ENCODE measurements at regions not wholly inside any gene's neighbourhood (a gene's known extent, or its start where the extent isn't known, plus 50 kb on each side); places are given as distances from the start of the nearest gene placed in this dataset.

DNA sequence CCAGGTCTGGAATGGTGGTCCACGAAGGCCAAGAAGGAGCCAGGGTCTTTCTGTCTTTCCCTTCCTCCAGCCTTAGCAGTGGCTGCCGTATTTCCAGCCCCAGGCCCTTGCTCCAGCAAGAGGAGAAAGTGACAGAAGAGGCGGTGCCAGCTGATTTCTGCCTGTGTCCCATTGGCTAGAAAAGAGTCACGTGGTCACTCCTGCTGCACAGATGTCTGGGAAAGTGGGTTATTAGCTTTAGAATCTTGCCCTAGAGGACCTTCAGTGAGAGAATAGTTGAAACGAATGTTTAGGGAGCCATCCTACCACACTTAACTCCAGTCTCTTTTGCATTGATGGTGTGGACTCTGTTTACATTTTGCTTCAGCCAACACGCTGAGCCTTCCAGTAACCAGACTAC is 99.3 kb upstream of the BCOR start:
- H3K4me3 ChIP-seq (ENCODE audit: low read depth, low read length) = no peak overlapping the region
- H3K4me1 ChIP-seq (ENCODE audit: control insufficient read depth, insufficient read depth, low read length, poor library complexity, severe bottlenecking) = peaks cover 9% of the 10 kb centered on the region
- no peaks in the 10 kb centered on the region for H3K9me3 Mint-ChIP-seq
- H3K27me3 Mint-ChIP-seq = no peaks in the 10 kb centered on the region
- H3K27ac Mint-ChIP-seq = no peak overlapping the region
- ATAC-seq (ENCODE audit: low read depth in 2 of 2) (no peak), DNase-seq (no peak)
- no peaks in the 10 kb centered on the region for H3K9me3 ChIP-seq (ENCODE audit: control insufficient read depth in 2 of 2, low read length in 2 of 2)
- H3K27ac ChIP-seq (ENCODE audit: insufficient read depth, low read length, poor library complexity, severe bottlenecking) = no peak overlapping the region
- no peak overlapping the region for H3K4me3 Mint-ChIP-seq
- H3K36me3 Mint-ChIP-seq = no peaks in the 10 kb centered on the region
- H3K36me3 ChIP-seq (ENCODE audit: control insufficient read depth, insufficient read depth, low read length) = no peaks in the 10 kb centered on the region
- no peaks in the 10 kb centered on the region for H3K27me3 ChIP-seq (ENCODE audit: control insufficient read depth, insufficient read depth, low read length)
- peaks cover 0 to 10% (median 4%) of the 10 kb centered on the region in 4 donors for H3K4me1 Mint-ChIP-seq

DNA sequence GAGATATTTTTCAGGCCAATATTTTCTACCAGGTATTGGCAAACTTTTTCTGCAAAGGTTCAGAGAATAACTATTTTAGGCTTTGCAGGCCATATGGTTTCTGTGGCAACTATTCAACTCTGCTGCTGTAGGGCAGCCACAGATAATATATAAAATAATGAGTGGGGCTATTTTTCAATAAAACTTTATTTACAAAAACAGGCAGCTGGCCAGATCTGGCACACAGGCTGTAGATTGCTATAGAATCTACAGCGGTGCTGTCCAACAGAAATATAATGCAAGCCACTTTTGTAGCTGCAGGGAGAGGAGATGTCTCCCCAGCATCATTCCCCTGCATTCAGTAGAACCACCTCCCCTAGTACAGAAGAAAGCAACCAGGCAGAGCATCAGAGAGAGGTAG is 97.6 kb upstream of the BCOR start:
- H3K27ac ChIP-seq (ENCODE audit: insufficient read depth, low read length, poor library complexity, severe bottlenecking) = no peak overlapping the region
- Mint-ChIP-seq H3K36me3 (no peaks in the 10 kb centered on the region), H3K27ac (no peak overlapping the region), H3K4me3 (no peak overlapping the region), H3K4me1 (no peaks in the 10 kb centered on the region), H3K9me3 (no peaks in the 10 kb centered on the region), H3K27me3 (no peaks in the 10 kb centered on the region)
- ATAC-seq (ENCODE audit: low read depth in 2 of 2) = no peak
- no peak overlapping the region for H3K4me3 ChIP-seq (ENCODE audit: low read depth, low read length)
- no peaks in the 10 kb centered on the region for H3K27me3 ChIP-seq (ENCODE audit: control insufficient read depth, insufficient read depth, low read length)
- no peak for DNase-seq
- no peaks in the 10 kb centered on the region for H3K36me3 ChIP-seq (ENCODE audit: control insufficient read depth, insufficient read depth, low read length)
- no peaks in the 10 kb centered on the region for H3K4me1 ChIP-seq (ENCODE audit: control insufficient read depth, insufficient read depth, low read length, poor library complexity, severe bottlenecking)
- no peaks in the 10 kb centered on the region for H3K9me3 ChIP-seq (ENCODE audit: control insufficient read depth in 2 of 2, low read length in 2 of 2)

DNA sequence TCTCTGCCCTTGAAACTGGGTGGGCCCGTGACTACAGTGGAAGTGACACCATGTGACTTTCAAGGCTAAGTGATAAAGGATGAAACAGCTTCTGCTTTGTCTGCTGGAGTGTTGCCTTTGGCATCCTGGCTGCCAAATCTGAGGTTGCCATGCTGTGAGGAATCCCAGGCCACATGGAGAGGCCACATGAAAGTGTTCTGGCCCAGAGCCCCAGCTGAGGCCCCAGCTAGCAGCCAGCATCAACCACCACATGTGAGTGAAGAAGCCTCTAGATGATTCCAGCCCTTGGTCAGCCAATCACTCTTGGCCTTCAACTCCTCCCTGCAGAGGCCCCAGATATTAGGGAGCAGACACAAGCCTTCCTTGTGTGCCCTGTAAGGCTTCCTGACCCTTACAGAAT is 94.4 kb upstream of the BCOR start:
- Mint-ChIP-seq H3K9me3 (peaks cover 0 to 2% (median 0%) of the 10 kb centered on the region in 7 donors), H3K27me3 (no peaks in the 10 kb centered on the region), H3K36me3 (no peaks in the 10 kb centered on the region), H3K4me3 (no peak overlapping the region), H3K27ac (no peak overlapping the region), H3K4me1 (peaks cover 0 to 7% (median 1%) of the 10 kb centered on the region in 4 donors)
- Histone ChIP-seq H3K4me1 (ENCODE audit: control insufficient read depth, insufficient read depth, low read length, poor library complexity, severe bottlenecking) (no peaks in the 10 kb centered on the region), H3K4me3 (ENCODE audit: low read depth, low read length) (no peak overlapping the region), H3K9me3 (ENCODE audit: control insufficient read depth in 2 of 2, low read length in 2 of 2) (no peaks in the 10 kb centered on the region), H3K27ac (ENCODE audit: insufficient read depth, low read length, poor library complexity, severe bottlenecking) (no peak overlapping the region), H3K27me3 (ENCODE audit: control insufficient read depth, insufficient read depth, low read length) (no peaks in the 10 kb centered on the region), H3K36me3 (ENCODE audit: control insufficient read depth, insufficient read depth, low read length) (no peaks in the 10 kb centered on the region)
- no peak for DNase-seq
- no peak for ATAC-seq (ENCODE audit: low read depth in 2 of 2)

DNA sequence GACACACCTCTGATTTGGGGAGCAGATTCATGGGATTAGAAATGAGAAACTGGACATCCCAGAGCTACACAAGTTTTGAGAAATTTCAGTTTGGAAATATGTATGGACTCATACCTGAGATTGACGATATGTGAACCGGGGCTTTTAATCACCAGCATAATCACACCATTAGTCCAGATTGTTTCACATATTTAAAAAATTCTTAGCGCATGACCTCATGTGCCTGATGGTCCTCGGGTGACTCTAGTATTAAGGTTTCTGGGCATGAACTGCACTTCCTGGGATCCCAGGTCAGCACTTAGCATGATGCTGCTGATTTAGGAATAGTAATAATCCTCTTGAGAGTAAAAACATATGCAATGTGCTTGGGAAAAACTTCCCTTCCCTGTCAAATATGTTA is 91.9 kb upstream of the BCOR start:
- no peak overlapping the region for H3K27ac Mint-ChIP-seq
- no peak for DNase-seq

DNA sequence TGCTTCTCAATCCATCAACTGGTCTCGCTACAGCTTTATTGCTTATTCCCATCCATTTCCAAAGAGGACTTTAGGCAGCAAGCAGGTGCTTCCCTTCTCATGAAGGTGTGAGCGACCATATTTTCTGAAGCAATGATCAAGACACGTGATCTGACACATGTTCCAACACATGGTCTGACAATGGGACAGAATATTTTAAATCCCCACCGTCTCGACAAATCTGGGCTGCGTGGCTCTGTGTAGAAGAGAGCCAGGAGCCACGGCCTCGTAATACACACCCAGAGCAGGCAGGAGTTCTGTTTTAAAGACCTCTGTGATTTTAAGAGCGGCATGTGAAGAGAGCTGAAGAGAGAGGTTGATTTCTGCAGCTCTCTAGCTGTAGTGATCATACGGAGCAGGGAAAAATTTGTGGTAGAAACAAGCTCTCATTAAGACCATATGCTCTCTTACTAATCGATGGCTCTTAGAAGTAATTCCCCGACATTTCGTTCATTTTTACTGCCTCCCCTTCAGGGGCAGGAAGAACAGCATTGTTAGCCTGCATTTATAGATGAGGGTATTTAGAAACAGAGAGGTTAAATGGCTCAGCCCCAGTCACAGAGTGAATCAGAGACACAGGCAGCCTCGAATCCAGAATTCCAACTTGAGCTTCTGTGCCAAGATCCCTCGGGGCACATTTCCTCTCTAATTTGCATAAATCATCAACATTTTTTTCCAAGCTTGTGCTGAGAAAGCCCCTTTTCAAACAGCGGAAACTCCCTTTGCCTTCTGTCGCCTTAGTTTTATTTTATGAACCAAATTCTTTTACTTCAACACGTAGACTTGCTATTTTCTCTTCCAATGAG is 91.0 kb upstream of the BCOR start:
- H3K36me3 ChIP-seq (ENCODE audit: control insufficient read depth, insufficient read depth, low read length) = no peaks in the 10 kb centered on the region
- H3K27me3 ChIP-seq (ENCODE audit: control insufficient read depth, insufficient read depth, low read length) = no peaks in the 10 kb centered on the region
- Mint-ChIP-seq H3K4me1 (peaks cover 0 to 7% (median 1%) of the 10 kb centered on the region in 4 donors), H3K4me3 (peak overlapping the region in 1 of 4 donors; percentile 15), H3K27me3 (no peaks in the 10 kb centered on the region), H3K36me3 (peaks cover 5% of the 10 kb centered on the region), H3K9me3 (peaks cover 0 to 12% (median 4%) of the 10 kb centered on the region in 7 donors), H3K27ac (peak overlapping the region in 1 of 3 donors; percentile 92)
- no peak overlapping the region for H3K4me3 ChIP-seq (ENCODE audit: low read depth, low read length)
- H3K4me1 ChIP-seq (ENCODE audit: control insufficient read depth, insufficient read depth, low read length, poor library complexity, severe bottlenecking) = no peaks in the 10 kb centered on the region
- H3K27ac ChIP-seq (ENCODE audit: insufficient read depth, low read length, poor library complexity, severe bottlenecking) = no peak overlapping the region
- H3K9me3 ChIP-seq (ENCODE audit: control insufficient read depth in 2 of 2, low read length in 2 of 2) = peaks cover 0 to 5% of the 10 kb centered on the region in 2 experiments
- no peak for ATAC-seq (ENCODE audit: low read depth in 2 of 2)
- no peak for DNase-seq

More for the DNA sequence above, 91.9 kb upstream of the BCOR start:
- Mint-ChIP-seq H3K9me3 (peaks cover 0 to 12% (median 4%) of the 10 kb centered on the region in 7 donors), H3K27me3 (no peaks in the 10 kb centered on the region), H3K4me1 (peaks cover 0 to 7% (median 1%) of the 10 kb centered on the region in 4 donors), H3K4me3 (no peak overlapping the region), H3K36me3 (peaks cover 5% of the 10 kb centered on the region)
- Histone ChIP-seq H3K4me3 (ENCODE audit: low read depth, low read length) (no peak overlapping the region), H3K27ac (ENCODE audit: insufficient read depth, low read length, poor library complexity, severe bottlenecking) (no peak overlapping the region), H3K9me3 (ENCODE audit: control insufficient read depth in 2 of 2, low read length in 2 of 2) (peaks cover 0 to 5% of the 10 kb centered on the region in 2 experiments), H3K36me3 (ENCODE audit: control insufficient read depth, insufficient read depth, low read length) (no peaks in the 10 kb centered on the region), H3K27me3 (ENCODE audit: control insufficient read depth, insufficient read depth, low read length) (no peaks in the 10 kb centered on the region), H3K4me1 (ENCODE audit: control insufficient read depth, insufficient read depth, low read length, poor library complexity, severe bottlenecking) (no peaks in the 10 kb centered on the region)
- ATAC-seq (ENCODE audit: low read depth in 2 of 2) = no peak

DNA sequence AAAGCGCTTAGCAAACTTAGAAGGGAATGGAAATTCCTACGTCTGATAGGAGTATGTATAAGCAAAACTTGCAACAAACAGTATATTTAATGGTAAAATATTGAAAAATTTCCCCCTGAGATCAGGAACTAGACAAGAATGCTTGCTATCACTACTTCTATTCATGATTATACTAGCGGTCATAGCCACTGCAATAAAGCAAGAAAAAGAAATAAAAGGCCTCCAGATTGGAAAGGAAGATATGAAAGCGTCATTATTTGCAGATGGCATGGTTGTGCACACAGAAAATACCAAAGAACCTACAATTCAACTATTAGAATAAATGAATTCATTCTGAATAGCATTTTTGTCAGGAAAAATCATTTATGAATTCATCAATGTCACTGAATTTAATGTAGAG is 87.2 kb upstream of the BCOR start:
- Histone ChIP-seq H3K9me3 (ENCODE audit: control insufficient read depth in 2 of 2, low read length in 2 of 2) (peaks cover 0 to 5% of the 10 kb centered on the region in 2 experiments), H3K27ac (ENCODE audit: insufficient read depth, low read length, poor library complexity, severe bottlenecking) (no peak overlapping the region), H3K4me1 (ENCODE audit: control insufficient read depth, insufficient read depth, low read length, poor library complexity, severe bottlenecking) (no peaks in the 10 kb centered on the region), H3K4me3 (ENCODE audit: low read depth, low read length) (no peak overlapping the region), H3K27me3 (ENCODE audit: control insufficient read depth, insufficient read depth, low read length) (no peaks in the 10 kb centered on the region), H3K36me3 (ENCODE audit: control insufficient read depth, insufficient read depth, low read length) (no peaks in the 10 kb centered on the region)
- ATAC-seq (ENCODE audit: low read depth in 2 of 2) (no peak), DNase-seq (no peak)
- no peak overlapping the region for H3K4me3 Mint-ChIP-seq
- H3K9me3 Mint-ChIP-seq = peaks cover 0 to 12% (median 4%) of the 10 kb centered on the region in 7 donors
- H3K27me3 Mint-ChIP-seq = no peaks in the 10 kb centered on the region
- H3K27ac Mint-ChIP-seq = no peak overlapping the region
- H3K4me1 Mint-ChIP-seq = peaks cover 0 to 7% (median 1%) of the 10 kb centered on the region in 4 donors
- H3K36me3 Mint-ChIP-seq = peaks cover 5% of the 10 kb centered on the region

DNA sequence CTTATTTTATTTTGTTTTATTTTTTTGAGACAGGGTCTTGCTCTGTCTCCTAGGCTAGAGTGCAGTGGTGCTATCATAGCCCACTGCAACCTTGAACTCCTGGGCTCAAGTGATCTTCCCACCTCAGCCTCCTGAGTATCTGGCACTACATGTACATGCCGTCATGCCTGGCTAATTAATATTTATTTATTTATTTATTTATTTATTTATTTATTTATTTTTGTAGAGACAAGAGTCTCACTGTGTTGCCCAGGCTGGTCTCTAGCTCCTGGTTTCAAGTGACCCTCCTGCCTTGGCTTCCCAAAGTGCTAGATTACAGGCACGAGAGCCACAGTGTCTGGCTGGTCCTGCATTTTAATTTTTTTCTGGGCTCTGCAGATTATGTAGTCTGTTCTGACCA is 84.9 kb upstream of the BCOR start:
- H3K27ac Mint-ChIP-seq = no peak overlapping the region
- no peak for ATAC-seq (ENCODE audit: low read depth in 2 of 2)
- H3K4me1 Mint-ChIP-seq = peaks cover 0 to 9% (median 0%) of the 10 kb centered on the region in 4 donors

DNA sequence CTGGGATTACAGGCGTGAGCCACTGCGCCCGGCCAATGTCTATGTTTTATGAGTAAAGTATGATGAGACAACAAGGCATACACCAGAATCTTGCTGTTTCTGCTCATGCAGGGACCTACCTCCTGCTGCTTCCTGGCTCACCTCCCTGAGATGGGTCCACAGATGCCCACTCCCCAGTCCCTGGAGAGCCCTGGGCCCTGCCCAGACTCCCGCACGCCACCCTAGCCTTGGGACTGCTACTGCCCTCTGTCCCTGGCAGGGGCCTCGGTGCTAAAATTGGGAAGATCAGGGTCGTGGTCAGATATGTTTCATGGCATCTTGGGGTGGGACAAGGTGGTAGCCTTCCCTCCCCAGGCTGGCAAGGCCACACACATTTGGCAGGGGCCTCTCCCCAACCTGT is 84.3 kb upstream of the BCOR start:
- Mint-ChIP-seq H3K4me1 (peaks cover 0 to 14% (median 4%) of the 10 kb centered on the region in 4 donors), H3K27me3 (no peaks in the 10 kb centered on the region)
- no peak overlapping the region for H3K27ac ChIP-seq (ENCODE audit: insufficient read depth, low read length, poor library complexity, severe bottlenecking)

More for the DNA sequence above, 84.9 kb upstream of the BCOR start:
- Mint-ChIP-seq H3K36me3 (peaks cover 5% of the 10 kb centered on the region), H3K27me3 (no peaks in the 10 kb centered on the region), H3K4me3 (no peak overlapping the region), H3K9me3 (peaks cover 0 to 10% (median 4%) of the 10 kb centered on the region in 7 donors)
- Histone ChIP-seq H3K27me3 (ENCODE audit: control insufficient read depth, insufficient read depth, low read length) (no peaks in the 10 kb centered on the region), H3K9me3 (ENCODE audit: control insufficient read depth in 2 of 2, low read length in 2 of 2) (peaks cover 0 to 5% of the 10 kb centered on the region in 2 experiments), H3K36me3 (ENCODE audit: control insufficient read depth, insufficient read depth, low read length) (no peaks in the 10 kb centered on the region), H3K4me1 (ENCODE audit: control insufficient read depth, insufficient read depth, low read length, poor library complexity, severe bottlenecking) (no peaks in the 10 kb centered on the region), H3K4me3 (ENCODE audit: low read depth, low read length) (no peak overlapping the region), H3K27ac (ENCODE audit: insufficient read depth, low read length, poor library complexity, severe bottlenecking) (no peak overlapping the region)
- no peak for DNase-seq

More for the DNA sequence above, 84.3 kb upstream of the BCOR start:
- DNase-seq = no peak
- peaks cover 0 to 10% (median 4%) of the 10 kb centered on the region in 7 donors for H3K9me3 Mint-ChIP-seq
- peaks cover 0 to 5% of the 10 kb centered on the region in 2 experiments for H3K9me3 ChIP-seq (ENCODE audit: control insufficient read depth in 2 of 2, low read length in 2 of 2)
- H3K36me3 ChIP-seq (ENCODE audit: control insufficient read depth, insufficient read depth, low read length) = no peaks in the 10 kb centered on the region
- no peak overlapping the region for H3K27ac Mint-ChIP-seq
- no peaks in the 10 kb centered on the region for H3K27me3 ChIP-seq (ENCODE audit: control insufficient read depth, insufficient read depth, low read length)
- peaks cover 4% of the 10 kb centered on the region for H3K4me1 ChIP-seq (ENCODE audit: control insufficient read depth, insufficient read depth, low read length, poor library complexity, severe bottlenecking)
- no peak for ATAC-seq (ENCODE audit: low read depth in 2 of 2)
- peaks cover 5% of the 10 kb centered on the region for H3K36me3 Mint-ChIP-seq
- H3K4me3 ChIP-seq (ENCODE audit: low read depth, low read length) = no peak overlapping the region
- no peak overlapping the region for H3K4me3 Mint-ChIP-seq

Measured in CD4-positive, CD25-positive, alpha-beta regulatory T cell (primary cell).